Stimulated activated CD4-positive, alpha-beta T cell treated with anti-CD3 and anti-CD28 coated beads, Interleukin-1b, Interleukin-23, amount 100 ng/mL, for 4 hours (primary cell): ENCODE measurements at regions not wholly inside any gene's neighbourhood (a gene's known extent, or its start where the extent isn't known, plus 50 kb on each side); places are given as distances from the start of the nearest gene placed in this dataset.

Source experiments
- DNase-seq, 2 donors: peaks; one replicate each; pipeline ENCODE4 v3.0.0-alpha.2; 2020; ENCODE audit warnings: low read depth in 2 of 2

GRCh38 chr1:235011599-235012435 lies 116.8 kb downstream of the TOMM20 start:
- DNase-seq = peak; percentile 79 to 89

GRCh38 chr1:235011064-235011598 lies 117.5 kb downstream of the TOMM20 start:
- peak; percentile 50 to 54 for DNase-seq

GRCh38 chr1:235009561-235010306 lies 118.9 kb downstream of the TOMM20 start:
- no peak for DNase-seq

GRCh38 chr1:235009074-235009473 lies 119.6 kb downstream of the TOMM20 start:
- no peak for DNase-seq

- no peak for DNase-seq
Observed at GRCh38 chr1:235008239-235008638, 120.4 kb downstream of the TOMM20 start.

GRCh38 chr1:235006816-235007215 lies 121.8 kb downstream of the TOMM20 start:
- DNase-seq = no peak

GRCh38 chr1:235006132-235006721 lies 122.4 kb downstream of the TOMM20 start:
- no peak for DNase-seq

GRCh38 chr1:235004840-235005391 lies 123.7 kb downstream of the TOMM20 start:
- DNase-seq = no peak

- no peak for DNase-seq
Observed at GRCh38 chr1:235004276-235004675, 124.4 kb downstream of the TOMM20 start.

GRCh38 chr1:235002706-235003300 lies 125.8 kb downstream of the TOMM20 start:
- DNase-seq = no peak

- no peak for DNase-seq
Observed at GRCh38 chr1:234999513-234999940, 129.1 kb downstream of the TOMM20 start.

GRCh38 chr1:234997896-234998741 lies 130.5 kb downstream of the TOMM20 start:
- no peak for DNase-seq

GRCh38 chr1:234997201-234997895 lies 131.3 kb downstream of the TOMM20 start:
- no peak for DNase-seq

GRCh38 chr1:234996245-234996757 lies 132.3 kb downstream of the TOMM20 start:
- DNase-seq = no peak

- no peak for DNase-seq
Observed at GRCh38 chr1:234994436-234995295, 134.0 kb downstream of the TOMM20 start.

GRCh38 chr1:234992065-234992464 lies 136.6 kb downstream of the TOMM20 start:
- no peak for DNase-seq

GRCh38 chr1:234990874-234991801 lies 137.5 kb downstream of the TOMM20 start:
- DNase-seq = no peak

GRCh38 chr1:234990328-234990675 lies 138.3 kb downstream of the TOMM20 start:
- DNase-seq = no peak
